KMS-11 (cell line): ENCODE measurements at regions not wholly inside any gene's neighbourhood (a gene's known extent, or its start where the extent isn't known, plus 50 kb on each side); places are given as distances from the start of the nearest gene placed in this dataset.

Source experiments
- H2AFZ ChIP-seq: fragments of 200-600 bp; sonication (generic); 2 replicates; pipeline ENCODE4 v1.6.1; 2016; ENCODE audit warnings: antibody characterized with exemption, mixed run types, low read depth
- H3K27ac ChIP-seq: fragments of 200-600 bp; sonication (generic); 2 replicates; pipeline ENCODE4 v1.6.1; 2016; ENCODE audit warnings: mild to moderate bottlenecking, mixed run types
- H3K27me3 ChIP-seq: fragments of 200-600 bp; sonication (generic); 2 replicates; pipeline ENCODE4 v1.6.1; 2017; ENCODE audit warnings: mild to moderate bottlenecking, low read depth, mixed run types, moderate library complexity; ENCODE audit not compliant: insufficient read depth
- H3K36me3 ChIP-seq: fragments of 200-600 bp; sonication (generic); 2 replicates; pipeline ENCODE4 v1.6.1; 2017; ENCODE audit warnings: mild to moderate bottlenecking, mixed run types; ENCODE audit not compliant: insufficient read depth
- H3K4me1 ChIP-seq: fragments of 200-600 bp; sonication (generic); 2 replicates; pipeline ENCODE4 v1.6.1; 2016; ENCODE audit warnings: mild to moderate bottlenecking, low read depth, mixed run types; ENCODE audit not compliant: poor library complexity, severe bottlenecking
- H3K4me2 ChIP-seq: fragments of 200-600 bp; sonication (generic); 2 replicates; pipeline ENCODE4 v1.7.0; 2016; ENCODE audit warnings: mild to moderate bottlenecking, mixed run types
- H3K4me3 ChIP-seq: fragments of 200-600 bp; sonication (generic); IDR thresholded peaks from 2 replicates; pipeline ENCODE4 v1.6.1; 2017; ENCODE audit warnings: low read depth, low read length, mixed read lengths; ENCODE audit not compliant: insufficient read depth
- H3K79me2 ChIP-seq: fragments of 200-600 bp; sonication (generic); 2 replicates; pipeline ENCODE4 v1.6.1; 2016; ENCODE audit warnings: low read depth, mixed run types; ENCODE audit not compliant: insufficient read depth
- H3K9ac ChIP-seq: fragments of 200-600 bp; sonication (generic); 2 replicates; pipeline ENCODE4 v1.6.1; 2016; ENCODE audit warnings: mild to moderate bottlenecking, mixed run types
- H4K20me1 ChIP-seq: fragments of 200-600 bp; sonication (generic); 2 replicates; pipeline ENCODE4 v1.6.1; 2016; ENCODE audit warnings: mild to moderate bottlenecking, mixed run types; ENCODE audit not compliant: insufficient read depth
- TF ChIP-seq, protein P1 (sequence below): fragments of 200-600 bp; sonication (generic); conservative IDR thresholded peaks from 2 replicates; pipeline ENCODE4 v1.6.1; 2017; ENCODE audit warnings: low read depth, mild to moderate bottlenecking, antibody characterized with exemption, low read length, moderate library complexity, mixed read lengths

- Histone ChIP-seq H3K79me2 (no peaks in the 10 kb centered on the region), H3K27ac (no peak overlapping the region), H3K9ac (no peak overlapping the region), H3K27me3 (no peaks in the 10 kb centered on the region), H3K4me1 (peaks cover 25% of the 10 kb centered on the region), H2AFZ (no peak overlapping the region), H4K20me1 (no peaks in the 10 kb centered on the region), H3K4me2 (no peak overlapping the region), H3K4me3 (no peak overlapping the region), H3K36me3 (no peaks in the 10 kb centered on the region)
- TF ChIP-seq, protein P1, sequence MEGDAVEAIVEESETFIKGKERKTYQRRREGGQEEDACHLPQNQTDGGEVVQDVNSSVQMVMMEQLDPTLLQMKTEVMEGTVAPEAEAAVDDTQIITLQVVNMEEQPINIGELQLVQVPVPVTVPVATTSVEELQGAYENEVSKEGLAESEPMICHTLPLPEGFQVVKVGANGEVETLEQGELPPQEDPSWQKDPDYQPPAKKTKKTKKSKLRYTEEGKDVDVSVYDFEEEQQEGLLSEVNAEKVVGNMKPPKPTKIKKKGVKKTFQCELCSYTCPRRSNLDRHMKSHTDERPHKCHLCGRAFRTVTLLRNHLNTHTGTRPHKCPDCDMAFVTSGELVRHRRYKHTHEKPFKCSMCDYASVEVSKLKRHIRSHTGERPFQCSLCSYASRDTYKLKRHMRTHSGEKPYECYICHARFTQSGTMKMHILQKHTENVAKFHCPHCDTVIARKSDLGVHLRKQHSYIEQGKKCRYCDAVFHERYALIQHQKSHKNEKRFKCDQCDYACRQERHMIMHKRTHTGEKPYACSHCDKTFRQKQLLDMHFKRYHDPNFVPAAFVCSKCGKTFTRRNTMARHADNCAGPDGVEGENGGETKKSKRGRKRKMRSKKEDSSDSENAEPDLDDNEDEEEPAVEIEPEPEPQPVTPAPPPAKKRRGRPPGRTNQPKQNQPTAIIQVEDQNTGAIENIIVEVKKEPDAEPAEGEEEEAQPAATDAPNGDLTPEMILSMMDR, result no peak
Measured at GRCh38 chrX:73765776-73766430, 86.6 kb downstream of the XIST start.

DNA sequence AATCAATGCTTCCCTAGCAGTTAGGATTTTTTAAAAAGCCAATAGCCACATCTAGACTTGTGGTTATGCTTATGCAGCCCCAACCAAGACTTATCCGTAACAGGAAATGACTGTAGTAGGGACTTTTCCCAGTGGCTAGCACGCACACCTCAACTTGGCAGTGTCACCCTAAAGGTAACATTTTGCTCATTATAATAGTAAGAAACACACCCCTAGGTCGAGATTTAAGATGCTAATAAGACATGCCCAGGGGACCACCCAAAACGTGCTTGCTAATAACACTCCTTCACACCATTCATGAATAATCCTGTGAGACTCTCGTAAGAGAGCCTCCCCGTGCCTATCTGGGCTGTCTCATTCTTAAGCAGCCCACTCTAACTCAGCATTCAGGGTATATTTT is 94.3 kb downstream of the XIST start:
- H3K4me2 ChIP-seq, result peak overlapping the region; percentile 47
- no peaks in the 10 kb centered on the region for H3K79me2 ChIP-seq
- no peaks in the 10 kb centered on the region for H4K20me1 ChIP-seq
- peak overlapping the region; percentile 73; the same call in 1 of the 2 replicates for H2AFZ ChIP-seq
- no peak overlapping the region for H3K4me3 ChIP-seq
- no peaks in the 10 kb centered on the region for H3K27me3 ChIP-seq
- H3K9ac ChIP-seq, result peak overlapping the region; percentile 53
- H3K36me3 ChIP-seq, result no peaks in the 10 kb centered on the region
- peak overlapping the region; percentile 72 for H3K27ac ChIP-seq
- TF ChIP-seq, protein P1, result no peak
- H3K4me1 ChIP-seq, result peaks cover 59% of the 10 kb centered on the region
